ENCODE measurements at regions not wholly inside any gene's neighbourhood (a gene's known extent, or its start where the extent isn't known, plus 50 kb on each side); places are given as distances from the start of the nearest gene placed in this dataset.

DNA sequence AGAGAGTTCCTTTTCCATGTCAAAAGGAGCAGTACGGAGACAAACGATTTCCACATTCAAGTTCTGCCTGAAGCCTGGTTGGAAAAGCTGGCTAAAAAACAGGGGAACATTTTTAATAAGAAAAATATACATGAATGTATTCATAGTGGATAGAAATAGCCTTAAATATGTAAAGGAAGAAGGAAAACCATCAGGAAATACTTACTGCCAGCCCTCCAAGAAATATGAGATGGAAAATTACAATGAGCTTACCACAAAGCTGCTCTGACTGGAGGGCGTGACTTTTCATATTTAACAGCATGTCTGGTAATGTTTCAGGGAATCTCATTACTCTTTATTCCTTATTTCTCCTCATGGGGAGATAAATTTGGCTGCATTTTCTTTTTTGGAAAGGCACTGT is 75.9 kb upstream of the ZDHHC17 start:
- H3K27ac ChIP-seq (ENCODE audit: low read depth, low read length) = no peak overlapping the region
- H3K9ac ChIP-seq (ENCODE audit: low read length) = no peak overlapping the region
- H3K36me3 ChIP-seq (ENCODE audit: control insufficient read depth, insufficient read depth, low read length) = no peaks in the 10 kb centered on the region
- no peaks in the 10 kb centered on the region for H3K9me3 ChIP-seq (ENCODE audit: control insufficient read depth, insufficient read depth, low read depth, low read length)
- H3K4me1 ChIP-seq (ENCODE audit: control insufficient read depth, insufficient read depth, low read length) = peaks cover 24% of the 10 kb centered on the region
- H3K4me3 ChIP-seq (ENCODE audit: low read depth, low read length) = no peak overlapping the region
- no peaks in the 10 kb centered on the region for H3K27me3 ChIP-seq (ENCODE audit: control insufficient read depth, insufficient read depth, low read length)

DNA sequence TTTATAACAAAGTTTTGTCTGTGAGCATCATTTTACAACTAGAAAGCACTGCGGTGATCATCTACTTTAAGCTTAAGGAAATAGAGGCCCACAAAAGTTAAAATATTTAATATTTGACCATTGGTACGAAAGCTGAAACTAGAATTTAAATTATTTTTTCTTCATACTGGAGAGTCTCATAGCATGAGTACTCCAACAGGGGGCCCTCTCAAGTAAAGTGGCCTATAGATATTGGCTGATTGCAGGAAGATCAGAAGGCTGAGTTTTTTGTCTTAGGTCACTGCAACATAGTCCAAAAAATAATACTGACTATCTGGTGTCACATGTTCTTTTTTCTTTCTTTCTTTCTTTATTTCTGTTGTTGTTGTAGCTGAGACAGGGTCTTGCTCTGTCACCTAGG is 75.3 kb upstream of the ZDHHC17 start:
- peaks cover 26% of the 10 kb centered on the region for H3K4me1 ChIP-seq (ENCODE audit: control insufficient read depth, insufficient read depth, low read length)
- no peaks in the 10 kb centered on the region for H3K27me3 ChIP-seq (ENCODE audit: control insufficient read depth, insufficient read depth, low read length)
- no peaks in the 10 kb centered on the region for H3K36me3 ChIP-seq (ENCODE audit: control insufficient read depth, insufficient read depth, low read length)
- no peak overlapping the region for H3K9ac ChIP-seq (ENCODE audit: low read length)
- H3K9me3 ChIP-seq (ENCODE audit: control insufficient read depth, insufficient read depth, low read depth, low read length) = no peaks in the 10 kb centered on the region
- H3K27ac ChIP-seq (ENCODE audit: low read depth, low read length) = no peak overlapping the region
- no peak overlapping the region for H3K4me3 ChIP-seq (ENCODE audit: low read depth, low read length)

DNA sequence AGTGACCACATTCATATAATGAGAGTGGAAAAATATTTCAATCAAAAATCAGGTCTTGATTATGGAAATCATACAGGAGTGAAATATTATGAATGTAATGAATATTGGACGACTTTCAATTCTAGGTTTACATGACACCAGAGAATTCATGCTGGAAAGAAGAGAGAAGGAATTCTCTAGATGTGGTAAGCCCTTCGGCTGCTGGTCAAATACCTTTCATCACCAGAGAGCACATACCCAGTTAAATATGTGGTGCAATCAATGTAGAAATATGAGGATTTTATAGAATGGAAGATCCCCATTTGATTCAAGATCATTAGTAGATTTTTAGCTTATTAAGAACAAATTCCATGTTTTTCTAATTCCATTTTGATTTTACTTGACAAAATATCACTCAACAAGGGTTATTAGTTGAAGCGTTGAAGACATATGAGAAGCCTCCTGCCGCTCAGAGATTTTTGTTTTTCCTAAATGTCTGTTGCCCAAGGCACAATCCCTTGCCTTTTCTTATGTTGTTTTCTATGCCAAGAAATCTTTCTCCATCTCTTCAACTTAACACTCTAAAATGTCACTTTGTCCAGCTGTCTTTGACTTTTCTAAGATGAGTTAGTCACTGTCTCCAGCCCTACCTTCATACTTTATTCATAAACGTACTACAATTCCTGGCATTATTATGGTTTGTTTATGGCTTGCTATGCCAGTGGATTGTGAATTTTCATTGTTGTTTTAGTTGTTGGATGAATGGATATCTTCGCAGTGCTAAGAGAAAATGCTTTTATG is 72.8 kb upstream of the ZDHHC17 start:
- Histone ChIP-seq H3K36me3 (ENCODE audit: control insufficient read depth, insufficient read depth, low read length) (no peaks in the 10 kb centered on the region), H3K27me3 (ENCODE audit: control insufficient read depth, insufficient read depth, low read length) (no peaks in the 10 kb centered on the region), H3K4me3 (ENCODE audit: low read depth, low read length) (no peak overlapping the region), H3K4me1 (ENCODE audit: control insufficient read depth, insufficient read depth, low read length) (peaks cover 17% of the 10 kb centered on the region; the same call in 1 of the 2 replicates), H3K9ac (ENCODE audit: low read length) (no peak overlapping the region), H3K9me3 (ENCODE audit: control insufficient read depth, insufficient read depth, low read depth, low read length) (no peaks in the 10 kb centered on the region), H3K27ac (ENCODE audit: low read depth, low read length) (no peak overlapping the region)

DNA sequence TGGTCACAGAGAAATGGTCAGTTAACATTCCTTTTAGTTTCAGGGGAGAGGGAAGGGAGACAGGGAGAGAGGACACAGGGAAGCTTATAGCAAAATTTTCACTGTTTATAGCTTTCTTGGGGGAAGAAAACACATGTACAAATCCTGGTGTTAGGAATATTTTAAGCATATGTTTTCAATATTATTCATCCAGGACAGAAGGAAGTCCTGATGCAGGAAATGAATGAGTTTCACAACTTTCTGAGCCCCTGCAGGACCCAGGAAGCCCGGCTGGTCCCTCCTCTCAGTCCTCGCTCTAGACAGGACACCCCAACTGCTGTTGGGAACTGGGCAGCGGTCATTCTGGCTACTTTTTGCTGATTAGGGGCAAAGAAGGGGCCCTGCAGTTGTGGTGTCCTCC is 71.1 kb upstream of the ZDHHC17 start:
- no peaks in the 10 kb centered on the region for H3K9me3 ChIP-seq (ENCODE audit: control insufficient read depth, insufficient read depth, low read depth, low read length)

DNA sequence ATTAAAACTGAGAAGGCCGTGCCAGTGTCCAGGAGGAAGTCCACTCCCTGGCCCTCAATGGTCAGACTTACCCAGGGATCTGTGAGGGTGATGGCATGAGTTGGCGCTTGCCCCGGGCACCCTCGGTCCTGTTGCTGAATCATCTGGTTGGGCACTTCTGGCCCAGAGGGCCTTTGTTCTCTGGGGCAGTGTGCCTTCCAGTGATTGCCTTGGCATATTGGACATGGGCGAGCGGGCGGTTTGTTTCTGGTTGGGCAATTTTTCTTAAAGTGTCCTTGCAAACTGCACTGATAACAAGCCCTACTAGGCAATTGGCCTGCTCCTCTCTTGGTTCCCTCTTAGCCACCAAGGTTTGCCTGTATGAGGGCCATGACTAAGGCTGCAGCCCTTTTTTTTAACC is 69.5 kb upstream of the ZDHHC17 start:
- Histone ChIP-seq H3K9ac (ENCODE audit: low read length) (no peak overlapping the region), H3K9me3 (ENCODE audit: control insufficient read depth, insufficient read depth, low read depth, low read length) (no peaks in the 10 kb centered on the region), H3K4me1 (ENCODE audit: control insufficient read depth, insufficient read depth, low read length) (peaks cover 35% of the 10 kb centered on the region), H3K36me3 (ENCODE audit: control insufficient read depth, insufficient read depth, low read length) (no peaks in the 10 kb centered on the region), H3K27me3 (ENCODE audit: control insufficient read depth, insufficient read depth, low read length) (no peaks in the 10 kb centered on the region), H3K4me3 (ENCODE audit: low read depth, low read length) (no peak overlapping the region), H3K27ac (ENCODE audit: low read depth, low read length) (no peak overlapping the region)

More for the DNA sequence above, 71.1 kb upstream of the ZDHHC17 start:
- H3K9ac ChIP-seq (ENCODE audit: low read length) = no peak overlapping the region
- H3K36me3 ChIP-seq (ENCODE audit: control insufficient read depth, insufficient read depth, low read length) = no peaks in the 10 kb centered on the region
- H3K27me3 ChIP-seq (ENCODE audit: control insufficient read depth, insufficient read depth, low read length) = no peaks in the 10 kb centered on the region
- no peak overlapping the region for H3K27ac ChIP-seq (ENCODE audit: low read depth, low read length)
- H3K4me1 ChIP-seq (ENCODE audit: control insufficient read depth, insufficient read depth, low read length) = peaks cover 23% of the 10 kb centered on the region; the same call in 1 of the 2 replicates
- H3K4me3 ChIP-seq (ENCODE audit: low read depth, low read length) = no peak overlapping the region

DNA sequence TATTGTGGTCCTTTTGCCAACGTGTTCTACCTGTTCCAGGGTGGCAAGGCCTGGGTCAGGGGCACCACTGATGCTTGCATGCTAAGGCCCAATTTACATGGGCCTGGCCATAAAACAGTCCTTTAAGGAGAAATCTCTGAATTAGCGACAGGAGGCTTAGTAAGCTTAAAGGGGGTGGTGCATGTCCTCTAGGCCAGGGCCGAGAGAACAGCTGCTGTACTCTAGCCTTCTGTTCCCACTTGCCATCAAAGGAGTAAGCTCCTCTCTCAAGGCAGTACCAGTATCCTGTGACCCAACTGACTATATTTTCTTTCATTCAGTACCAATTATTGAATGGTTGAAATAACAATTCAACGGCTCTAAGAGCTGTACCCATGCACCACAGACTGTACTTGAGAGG is 67.7 kb upstream of the ZDHHC17 start:
- Histone ChIP-seq H3K36me3 (ENCODE audit: control insufficient read depth, insufficient read depth, low read length) (no peaks in the 10 kb centered on the region), H3K4me1 (ENCODE audit: control insufficient read depth, insufficient read depth, low read length) (peaks cover 35% of the 10 kb centered on the region), H3K27ac (ENCODE audit: low read depth, low read length) (no peak overlapping the region), H3K9ac (ENCODE audit: low read length) (no peak overlapping the region), H3K4me3 (ENCODE audit: low read depth, low read length) (no peak overlapping the region), H3K9me3 (ENCODE audit: control insufficient read depth, insufficient read depth, low read depth, low read length) (no peaks in the 10 kb centered on the region), H3K27me3 (ENCODE audit: control insufficient read depth, insufficient read depth, low read length) (no peaks in the 10 kb centered on the region)

DNA sequence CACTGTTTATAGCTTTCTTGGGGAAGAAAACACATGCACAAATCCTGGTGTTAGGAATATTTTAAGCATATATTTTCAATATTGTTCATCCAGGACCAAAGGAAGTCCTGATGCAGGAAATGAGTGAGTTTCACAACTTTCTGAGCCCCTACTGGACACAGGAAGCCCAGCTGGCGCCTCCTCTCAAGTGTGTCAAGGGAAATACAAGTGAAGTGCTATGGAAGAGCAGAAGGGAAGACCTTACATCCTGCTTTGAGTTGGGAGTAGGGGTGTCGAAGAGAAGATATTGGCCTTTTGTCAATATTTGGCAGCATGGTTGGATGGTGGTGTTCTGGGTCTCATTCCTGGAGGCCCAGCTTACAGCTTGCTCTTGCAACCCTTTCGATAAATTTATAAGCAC is 66.1 kb upstream of the ZDHHC17 start:
- H3K4me1 ChIP-seq (ENCODE audit: control insufficient read depth, insufficient read depth, low read length) = peaks cover 30% of the 10 kb centered on the region
- no peak overlapping the region for H3K4me3 ChIP-seq (ENCODE audit: low read depth, low read length)
- H3K9ac ChIP-seq (ENCODE audit: low read length) = no peak overlapping the region
- no peaks in the 10 kb centered on the region for H3K27me3 ChIP-seq (ENCODE audit: control insufficient read depth, insufficient read depth, low read length)
- no peaks in the 10 kb centered on the region for H3K9me3 ChIP-seq (ENCODE audit: control insufficient read depth, insufficient read depth, low read depth, low read length)
- no peaks in the 10 kb centered on the region for H3K36me3 ChIP-seq (ENCODE audit: control insufficient read depth, insufficient read depth, low read length)
- H3K27ac ChIP-seq (ENCODE audit: low read depth, low read length) = no peak overlapping the region

DNA sequence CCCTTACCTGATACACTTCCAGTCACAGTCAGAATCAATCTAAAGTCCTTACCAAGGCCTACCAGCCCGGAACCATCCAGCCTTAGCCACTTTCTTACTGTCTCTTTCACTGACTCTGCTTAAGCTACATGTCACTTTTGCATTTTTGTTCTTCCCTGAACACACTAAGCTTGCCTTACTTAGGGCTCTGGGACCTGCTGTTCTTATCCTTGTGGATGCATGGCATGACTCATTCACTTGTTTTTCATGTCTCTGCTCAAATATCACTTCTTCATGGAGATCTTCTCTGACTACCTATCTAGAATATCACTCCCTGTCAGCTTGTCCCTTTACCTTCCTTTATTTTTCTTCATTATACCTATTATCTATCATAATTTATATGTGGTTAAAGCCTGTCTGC is 65.6 kb upstream of the ZDHHC17 start:
- H3K9me3 ChIP-seq (ENCODE audit: control insufficient read depth, insufficient read depth, low read depth, low read length) = no peaks in the 10 kb centered on the region
- H3K36me3 ChIP-seq (ENCODE audit: control insufficient read depth, insufficient read depth, low read length) = no peaks in the 10 kb centered on the region
- no peak overlapping the region for H3K4me3 ChIP-seq (ENCODE audit: low read depth, low read length)
- H3K4me1 ChIP-seq (ENCODE audit: control insufficient read depth, insufficient read depth, low read length) = peaks cover 27% of the 10 kb centered on the region
- no peak overlapping the region for H3K9ac ChIP-seq (ENCODE audit: low read length)
- H3K27me3 ChIP-seq (ENCODE audit: control insufficient read depth, insufficient read depth, low read length) = no peaks in the 10 kb centered on the region
- no peak overlapping the region for H3K27ac ChIP-seq (ENCODE audit: low read depth, low read length)

DNA sequence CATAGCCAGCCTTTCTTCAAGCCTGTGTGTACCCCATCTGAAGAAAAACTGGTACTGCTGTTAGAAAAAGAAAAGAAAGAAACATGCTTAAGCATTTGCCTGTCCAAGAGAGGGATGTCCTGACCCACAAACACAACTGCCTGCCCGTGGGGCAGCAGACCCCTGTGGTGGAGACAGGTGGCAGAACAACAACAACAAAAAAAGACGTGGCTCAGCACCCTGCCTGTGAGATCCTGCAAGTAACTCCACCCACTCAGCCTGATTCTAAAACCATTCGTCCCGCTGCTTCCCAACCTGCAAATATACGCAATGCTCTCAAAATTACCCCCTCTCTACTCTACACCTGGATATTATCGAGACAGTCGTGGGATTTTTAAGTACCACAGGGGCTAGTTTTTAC is 64.9 kb upstream of the ZDHHC17 start:
- no peaks in the 10 kb centered on the region for H3K36me3 ChIP-seq (ENCODE audit: control insufficient read depth, insufficient read depth, low read length)
- H3K27me3 ChIP-seq (ENCODE audit: control insufficient read depth, insufficient read depth, low read length) = no peaks in the 10 kb centered on the region
- H3K27ac ChIP-seq (ENCODE audit: low read depth, low read length) = no peak overlapping the region
- H3K9ac ChIP-seq (ENCODE audit: low read length) = no peak overlapping the region
- peaks cover 27% of the 10 kb centered on the region for H3K4me1 ChIP-seq (ENCODE audit: control insufficient read depth, insufficient read depth, low read length)
- H3K9me3 ChIP-seq (ENCODE audit: control insufficient read depth, insufficient read depth, low read depth, low read length) = no peaks in the 10 kb centered on the region
- no peak overlapping the region for H3K4me3 ChIP-seq (ENCODE audit: low read depth, low read length)

DNA sequence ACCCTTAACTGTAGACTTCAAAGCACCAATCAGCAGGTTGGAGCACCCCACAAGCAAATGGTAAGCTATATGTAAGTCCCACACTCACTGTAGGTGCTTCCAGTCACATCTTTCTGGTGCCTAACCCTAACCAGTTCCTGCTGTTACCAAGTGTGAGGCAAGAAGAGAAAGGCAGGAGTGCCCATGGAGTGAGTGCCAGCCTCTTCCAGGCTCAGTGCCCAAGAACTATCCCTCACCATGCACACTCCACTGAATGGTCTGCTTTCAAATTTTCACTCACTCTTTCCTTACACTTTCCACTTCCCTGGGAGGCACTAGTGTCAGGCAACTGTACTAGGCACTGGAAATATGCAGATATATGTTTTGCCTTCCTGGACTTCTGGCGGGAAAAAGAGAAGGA is 62.2 kb upstream of the ZDHHC17 start:
- no peak overlapping the region for H3K4me3 ChIP-seq (ENCODE audit: low read depth, low read length)
- no peaks in the 10 kb centered on the region for H3K9me3 ChIP-seq (ENCODE audit: control insufficient read depth, insufficient read depth, low read depth, low read length)
- peaks cover 27% of the 10 kb centered on the region for H3K4me1 ChIP-seq (ENCODE audit: control insufficient read depth, insufficient read depth, low read length)
- H3K27me3 ChIP-seq (ENCODE audit: control insufficient read depth, insufficient read depth, low read length) = no peaks in the 10 kb centered on the region
- H3K27ac ChIP-seq (ENCODE audit: low read depth, low read length) = no peak overlapping the region
- H3K9ac ChIP-seq (ENCODE audit: low read length) = no peak overlapping the region
- H3K36me3 ChIP-seq (ENCODE audit: control insufficient read depth, insufficient read depth, low read length) = no peaks in the 10 kb centered on the region

DNA sequence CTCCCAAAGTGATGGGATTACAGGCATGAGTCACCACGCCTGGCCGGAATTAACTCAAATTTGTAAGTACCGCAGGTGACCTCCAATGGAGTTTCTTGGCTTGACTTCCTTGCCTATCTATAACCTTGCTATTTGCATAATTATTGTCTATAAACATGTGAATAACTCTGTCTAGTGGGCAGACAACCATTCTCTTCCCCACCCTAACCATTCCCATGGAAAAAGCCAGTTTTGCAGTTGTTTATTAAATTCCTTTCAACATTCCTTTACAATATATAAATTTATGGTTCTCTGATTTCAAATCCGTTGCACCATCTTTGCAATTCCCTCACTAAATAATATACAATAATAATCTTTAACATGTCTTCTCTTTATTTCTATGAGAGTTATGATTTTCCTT is 61.0 kb upstream of the ZDHHC17 start:
- Histone ChIP-seq H3K4me3 (ENCODE audit: low read depth, low read length) (no peak overlapping the region), H3K9ac (ENCODE audit: low read length) (no peak overlapping the region), H3K9me3 (ENCODE audit: control insufficient read depth, insufficient read depth, low read depth, low read length) (no peaks in the 10 kb centered on the region), H3K36me3 (ENCODE audit: control insufficient read depth, insufficient read depth, low read length) (no peaks in the 10 kb centered on the region), H3K27me3 (ENCODE audit: control insufficient read depth, insufficient read depth, low read length) (no peaks in the 10 kb centered on the region), H3K27ac (ENCODE audit: low read depth, low read length) (no peak overlapping the region), H3K4me1 (ENCODE audit: control insufficient read depth, insufficient read depth, low read length) (peaks cover 14% of the 10 kb centered on the region)
